ENCODE measurements at regions not wholly inside any gene's neighbourhood (a gene's known extent, or its start where the extent isn't known, plus 50 kb on each side); places are given as distances from the start of the nearest gene placed in this dataset.

GRCh38 chr15:35596285-35596684, 50.3 kb upstream of the DPH6 start:
- no peak for DNase-seq

GRCh38 chr15:35602836-35603235, 56.9 kb upstream of the DPH6 start:
- no peak for DNase-seq

- DNase-seq = no peak
These were observed 57.3 kb upstream of the DPH6 start for GRCh38 chr15:35603301-35603700.

GRCh38 chr15:35603856-35604255, 57.9 kb upstream of the DPH6 start:
- DNase-seq = no peak

GRCh38 chr15:35605764-35606449, 59.9 kb upstream of the DPH6 start:
- no peak for DNase-seq

- no peak for DNase-seq
These were observed 60.5 kb upstream of the DPH6 start for GRCh38 chr15:35606450-35606779.

GRCh38 chr15:35616498-35617271, 70.7 kb upstream of the DPH6 start:
- no peak for DNase-seq

GRCh38 chr15:35618260-35619188, 72.6 kb upstream of the DPH6 start:
- DNase-seq = no peak

GRCh38 chr15:35622641-35623340, 76.8 kb upstream of the DPH6 start:
- DNase-seq = no peak

- no peak for DNase-seq
These were observed 78.9 kb upstream of the DPH6 start for GRCh38 chr15:35624881-35625280.

- no peak for DNase-seq
These were observed 80.8 kb upstream of the DPH6 start for GRCh38 chr15:35626571-35627318.

- DNase-seq = no peak
These were observed 81.7 kb upstream of the DPH6 start for GRCh38 chr15:35627696-35628095.

GRCh38 chr15:35629766-35630165, 83.8 kb upstream of the DPH6 start:
- no peak for DNase-seq

GRCh38 chr15:35630532-35630931, 84.6 kb upstream of the DPH6 start:
- no peak for DNase-seq

- DNase-seq = no peak
These were observed 85.0 kb upstream of the DPH6 start for GRCh38 chr15:35630985-35631384.

- DNase-seq = no peak
These were observed 87.7 kb upstream of the DPH6 start for GRCh38 chr15:35633677-35634076.

GRCh38 chr15:35646790-35647189, 100.8 kb upstream of the DPH6 start:
- DNase-seq = no peak

GRCh38 chr15:35647303-35647702, 101.3 kb upstream of the DPH6 start:
- no peak for DNase-seq

GRCh38 chr15:35648941-35649340, 103.0 kb upstream of the DPH6 start:
- no peak for DNase-seq

- DNase-seq = no peak
These were observed 103.6 kb upstream of the DPH6 start for GRCh38 chr15:35649575-35649974.

GRCh38 chr15:35654332-35654731, 108.4 kb upstream of the DPH6 start:
- no peak for DNase-seq

GRCh38 chr15:35657679-35658311, 111.8 kb upstream of the DPH6 start:
- peak; percentile 18 for DNase-seq
